NCI-H2029 (cell line): ENCODE measurements at regions not wholly inside any gene's neighbourhood (a gene's known extent, or its start where the extent isn't known, plus 50 kb on each side); places are given as distances from the start of the nearest gene placed in this dataset.
"Not testable (repeated sequence)": the region's sequence is repeated elsewhere in the genome, so short reads cannot be mapped to it uniquely, and the experiment has no call there.

Source experiments
- DNase-seq: peaks from one replicate; lab custom pipeline; 2025; lab: John Stamatoyannopoulos, UW

DNA sequence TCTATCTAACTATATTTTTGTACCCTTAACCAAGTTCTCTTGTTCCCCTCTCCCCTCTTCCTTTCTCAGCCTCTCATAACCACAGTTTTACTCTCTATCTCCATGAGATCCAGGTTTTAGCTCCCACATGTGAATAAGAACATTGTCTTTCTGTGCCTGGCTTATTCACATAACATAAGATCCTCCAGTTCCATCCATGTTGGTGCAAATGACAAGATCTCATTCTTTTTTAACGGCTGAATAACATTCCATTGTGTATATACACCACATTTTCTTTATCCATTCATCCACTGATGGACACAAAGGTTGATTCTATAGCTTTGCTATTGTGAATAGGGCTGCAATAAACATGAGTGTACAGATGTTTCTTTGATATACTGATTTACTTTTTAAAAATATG is 83.9 kb upstream of the TMEM178A start:
- no peak for DNase-seq

DNA sequence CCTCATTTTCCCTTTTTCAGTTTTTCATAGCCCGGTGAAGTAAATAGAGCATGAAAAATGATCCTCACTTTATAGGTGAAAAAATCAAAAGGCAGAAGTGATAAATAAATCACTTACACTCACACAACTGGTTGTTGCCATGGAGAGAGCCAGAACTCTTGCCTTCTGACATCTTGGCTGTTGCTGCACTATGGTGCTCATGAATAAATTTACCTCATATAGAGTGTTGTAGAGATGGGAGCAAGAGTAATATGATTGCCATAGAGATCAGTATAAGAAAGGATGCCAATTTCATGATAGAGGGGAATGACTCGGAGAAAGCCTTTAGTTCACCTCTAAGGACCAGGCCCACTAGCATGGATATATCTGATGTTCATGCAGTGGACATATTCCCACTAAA is 82.5 kb upstream of the TMEM178A start:
- DNase-seq, result no peak

DNA sequence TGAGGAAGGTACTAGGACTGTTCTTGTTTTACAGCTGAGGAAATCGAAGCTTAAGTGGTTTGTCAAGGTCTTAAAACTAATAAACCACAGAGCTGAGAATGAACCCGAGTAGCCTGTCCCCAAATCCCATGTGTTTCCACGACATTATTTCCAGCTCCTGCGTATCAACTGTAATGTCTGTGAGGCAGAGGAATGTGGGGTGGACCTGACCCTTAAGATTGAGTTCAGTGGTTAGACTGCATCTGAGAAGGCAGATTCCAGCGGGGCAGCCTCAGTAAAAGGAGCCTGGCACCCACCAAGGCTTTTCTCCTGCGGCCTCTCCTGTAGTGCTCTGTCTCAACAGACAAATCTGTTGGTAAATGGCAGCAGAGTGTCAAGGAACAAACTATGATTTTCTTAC is 81.9 kb upstream of the TMEM178A start:
- no peak for DNase-seq

DNA sequence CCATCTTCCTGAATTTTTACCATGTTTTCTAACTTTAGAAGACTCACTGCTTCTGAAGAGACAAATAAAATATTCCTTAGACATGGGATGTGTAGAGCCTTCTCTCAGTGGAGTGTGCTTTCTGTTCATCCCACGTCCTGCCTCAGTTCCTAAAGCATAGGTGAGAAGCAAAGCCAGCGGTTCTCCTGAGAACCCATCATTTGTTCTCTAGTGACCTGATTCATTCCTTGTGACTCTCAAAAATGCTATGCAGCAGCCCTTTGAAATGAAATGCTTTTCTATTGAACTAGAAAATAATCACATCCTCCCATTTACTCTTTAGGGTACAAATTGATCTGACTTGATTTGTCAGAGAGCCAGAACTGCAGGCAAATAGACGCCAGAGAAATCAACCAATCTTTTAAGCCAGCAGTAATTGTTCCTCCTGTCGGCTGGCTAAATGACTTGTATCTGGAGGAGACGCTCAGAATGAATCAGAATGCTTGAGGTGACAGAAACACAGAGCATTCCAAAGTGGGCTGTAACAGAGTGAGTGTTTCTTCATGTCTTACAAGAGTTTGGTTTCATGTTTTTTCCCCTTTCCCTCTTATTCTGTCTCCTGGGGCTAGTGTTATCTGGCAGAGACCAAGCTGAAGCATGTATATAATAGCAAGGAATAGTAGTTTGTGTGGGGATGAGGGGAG is 81.3 kb upstream of the TMEM178A start:
- no peak for DNase-seq

DNA sequence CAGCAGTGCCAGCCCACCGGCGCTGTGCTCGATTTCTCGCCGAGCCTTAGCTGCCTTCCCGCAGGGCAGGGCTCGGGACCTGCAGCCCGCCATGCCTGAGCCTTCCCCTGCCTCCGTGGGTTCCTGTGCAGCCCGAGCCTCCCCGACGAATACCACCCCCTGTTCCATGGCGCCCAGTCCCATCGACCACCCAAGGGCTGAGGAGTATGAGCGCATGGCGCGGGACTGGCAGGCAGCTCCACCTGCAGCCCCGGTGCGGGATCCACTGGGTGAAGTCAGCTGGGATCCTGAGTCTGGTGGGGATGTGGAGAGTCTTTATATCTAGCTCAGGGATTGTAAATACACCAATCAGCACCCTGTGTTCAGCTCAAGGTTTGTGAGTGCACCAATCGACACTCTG is 80.2 kb upstream of the TMEM178A start:
- DNase-seq, result not testable (repeated sequence)

DNA sequence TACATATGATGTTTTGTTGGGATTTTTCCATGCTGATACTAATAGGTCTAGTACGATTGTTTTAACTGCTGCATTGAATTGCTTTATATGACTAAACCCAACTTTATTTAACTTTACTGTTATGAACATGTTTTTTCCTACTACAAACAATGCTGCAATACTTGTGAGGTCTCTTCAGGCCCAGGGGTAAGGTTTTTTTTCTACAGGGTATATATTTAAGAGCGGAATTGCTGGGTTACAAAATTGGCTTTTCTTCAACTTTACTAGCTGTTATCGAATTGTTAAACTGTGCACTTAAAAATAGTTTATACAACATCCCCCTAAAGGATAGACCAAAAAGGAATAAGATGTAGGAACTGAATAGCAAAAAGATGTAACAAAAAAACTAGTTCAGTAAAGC is 78.5 kb upstream of the TMEM178A start:
- DNase-seq, result no peak

DNA sequence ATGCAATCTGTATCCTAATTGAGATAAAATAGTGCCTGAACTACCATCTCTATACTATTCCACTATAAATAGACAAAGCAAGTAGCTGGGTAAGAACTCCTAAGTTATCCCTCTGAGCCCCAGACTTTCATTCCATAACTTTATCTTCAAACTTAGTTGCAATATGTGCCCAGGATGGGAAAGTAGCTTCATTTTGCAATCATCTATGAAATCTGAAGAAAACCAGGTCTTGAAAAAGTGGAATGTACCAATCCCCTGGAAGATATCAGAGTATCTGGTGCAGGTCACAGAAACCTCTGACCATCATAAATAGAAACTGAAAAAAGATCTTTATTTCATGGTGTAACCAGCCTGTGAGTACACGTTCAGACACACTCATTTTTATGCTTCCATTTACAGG is 78.1 kb upstream of the TMEM178A start:
- DNase-seq, result no peak

DNA sequence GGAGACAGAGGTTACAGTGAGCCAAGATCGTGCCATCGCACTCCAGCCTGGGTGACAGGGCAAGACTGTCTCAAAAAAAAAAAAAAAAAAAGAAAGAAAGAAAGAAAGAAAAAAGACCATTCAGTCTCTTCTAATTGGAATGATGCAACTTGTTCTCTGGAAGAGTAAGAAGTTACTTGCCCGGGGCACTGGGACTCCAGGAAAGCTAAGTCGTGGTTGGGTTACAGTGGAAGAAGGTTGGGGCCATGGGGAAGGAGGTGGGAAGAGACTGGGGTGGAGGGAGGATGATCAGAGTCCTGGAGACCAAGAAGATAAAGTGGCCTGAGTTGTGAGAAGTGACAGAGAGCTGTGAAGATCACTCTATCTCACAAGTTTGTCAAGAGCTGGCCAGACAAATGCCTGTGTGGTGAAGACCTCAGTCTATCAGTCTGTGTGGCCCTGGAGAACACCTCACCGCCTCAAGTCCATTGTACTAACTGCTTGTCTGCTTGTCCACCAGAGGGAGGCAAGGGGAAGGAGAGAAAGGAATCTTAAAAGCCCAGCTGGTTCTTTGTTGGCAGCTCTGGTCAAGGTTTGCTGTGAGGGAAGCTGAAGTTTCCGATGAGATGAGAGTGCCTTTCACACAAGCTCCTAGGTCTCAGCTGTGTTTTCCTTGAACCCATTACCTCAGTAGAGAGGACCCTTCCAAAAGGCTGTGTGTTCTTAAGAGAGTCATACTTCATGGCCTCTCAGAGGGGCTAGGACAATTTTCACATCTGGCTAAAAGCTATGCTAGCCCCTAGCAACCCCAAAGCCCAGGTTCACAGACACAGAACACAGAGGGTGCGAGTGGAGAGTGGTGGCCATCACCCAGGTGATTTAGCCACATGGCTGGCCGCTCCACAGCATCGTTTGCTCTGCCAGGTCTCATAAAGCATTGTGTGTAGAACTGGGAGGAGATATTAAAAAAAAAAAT is 72.0 kb upstream of the TMEM178A start:
- peak; percentile 18 for DNase-seq

DNA sequence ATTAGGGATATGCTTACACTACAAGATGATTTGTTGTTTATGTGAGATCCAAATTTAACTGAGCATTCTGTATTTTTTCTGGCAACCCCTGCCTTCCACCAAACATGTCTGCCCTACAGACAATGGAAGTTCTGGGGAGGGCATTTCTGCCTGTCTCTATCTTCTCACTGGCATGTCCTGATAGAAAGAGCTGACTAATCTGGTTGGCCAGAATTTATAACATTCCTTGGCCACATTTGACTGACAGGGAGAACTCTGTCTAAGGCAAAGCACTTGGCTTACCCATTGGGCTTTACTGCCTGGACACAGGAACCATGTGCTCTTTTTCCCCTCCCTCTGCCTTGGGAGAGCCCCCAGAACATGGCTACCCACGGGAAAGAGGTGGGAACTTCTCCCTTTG is 70.6 kb upstream of the TMEM178A start:
- DNase-seq, result no peak

DNA sequence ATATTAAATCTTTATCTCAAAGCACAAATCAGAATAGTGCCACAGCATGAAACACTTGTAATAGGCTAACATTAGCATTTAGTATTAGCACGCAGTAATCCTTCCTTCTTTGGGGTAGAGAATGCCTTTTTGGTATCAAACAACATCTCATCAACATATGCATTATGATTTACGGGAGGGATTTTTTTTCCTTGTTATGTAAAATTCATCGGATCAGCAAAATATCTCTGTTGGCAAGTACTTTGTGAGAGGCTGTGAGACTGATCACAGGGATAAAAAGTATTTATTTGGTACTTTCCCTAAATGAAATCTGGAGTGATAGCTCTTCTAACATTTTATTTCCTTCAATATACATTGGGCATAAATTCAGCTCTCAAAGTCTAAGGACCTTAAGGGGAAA is 68.4 kb upstream of the TMEM178A start:
- DNase-seq, result no peak

DNA sequence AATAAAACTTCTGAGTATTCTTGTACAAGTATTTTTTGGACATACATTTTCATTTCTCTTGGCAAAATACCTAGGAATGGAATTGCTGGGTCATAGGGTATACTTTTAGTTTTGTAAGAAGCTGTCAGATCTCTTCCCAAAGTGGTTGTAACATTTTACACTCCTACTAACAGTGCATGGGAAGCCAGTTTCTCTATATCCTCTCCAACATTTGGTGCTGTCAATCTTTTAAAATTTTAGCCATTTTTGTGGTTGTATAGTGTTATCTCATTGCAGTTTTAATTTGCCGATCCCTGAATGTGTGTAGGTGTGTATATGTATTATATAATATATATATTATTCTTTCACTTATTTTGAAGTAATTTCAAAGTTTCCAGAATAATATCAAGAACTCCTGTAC is 63.1 kb upstream of the TMEM178A start:
- DNase-seq, result no peak

DNA sequence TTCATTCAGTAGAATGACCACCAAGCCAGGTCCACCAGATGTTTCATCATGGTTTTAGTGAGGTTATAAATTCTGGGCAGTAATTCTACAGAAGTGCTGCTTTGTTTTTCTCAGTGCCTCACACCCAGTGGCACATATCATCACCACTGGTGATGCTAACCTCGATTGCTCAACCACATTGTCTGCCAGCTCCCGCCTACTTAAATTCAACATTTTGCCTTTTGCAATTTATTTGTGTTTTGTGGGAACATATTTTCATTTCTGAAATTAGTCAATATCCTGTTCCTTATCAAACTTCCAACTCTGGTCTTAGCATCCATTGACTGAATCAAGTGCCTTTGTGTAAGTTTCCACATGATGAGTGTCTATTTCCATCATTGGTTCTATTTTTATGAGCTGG is 62.3 kb upstream of the TMEM178A start:
- no peak for DNase-seq

DNA sequence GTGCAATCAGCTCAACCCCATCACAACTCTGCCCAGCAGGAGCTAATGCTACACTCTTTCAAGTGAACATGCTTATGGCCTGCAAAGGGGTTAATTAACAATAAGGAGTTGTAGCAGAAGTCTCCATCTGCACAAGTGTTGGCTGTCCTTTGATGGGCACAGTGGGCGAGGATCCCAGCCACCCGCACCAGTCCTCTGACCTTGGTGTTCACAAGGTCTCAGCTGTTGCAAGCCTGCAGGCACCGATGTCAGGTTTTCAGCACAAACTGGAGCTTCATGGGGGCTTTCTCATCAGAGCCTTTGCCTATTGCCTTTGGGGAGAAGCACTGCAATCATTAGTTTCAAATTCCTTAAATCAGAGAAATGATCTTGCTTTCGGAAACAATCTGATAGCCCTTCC is 60.9 kb upstream of the TMEM178A start:
- DNase-seq, result no peak

DNA sequence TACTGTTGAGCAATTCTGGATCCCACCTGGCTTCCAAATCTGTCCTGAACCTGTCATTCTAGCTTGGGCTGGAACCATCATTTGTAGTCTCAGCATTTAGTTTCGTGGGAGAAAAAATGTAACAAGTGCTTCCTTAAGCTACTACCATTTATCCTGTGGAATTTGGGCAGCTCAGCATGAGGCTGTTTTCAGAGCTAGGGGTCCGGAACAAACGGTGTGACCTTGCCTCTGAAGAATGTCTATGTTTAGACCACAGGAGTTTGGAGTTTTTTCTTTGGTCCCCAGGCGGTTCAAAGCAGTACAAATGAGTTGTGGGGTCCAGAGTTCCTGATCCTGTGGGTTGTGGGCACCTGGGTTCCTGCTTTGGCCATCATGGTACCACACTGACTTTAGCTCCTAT is 59.1 kb upstream of the TMEM178A start:
- DNase-seq, result no peak

DNA sequence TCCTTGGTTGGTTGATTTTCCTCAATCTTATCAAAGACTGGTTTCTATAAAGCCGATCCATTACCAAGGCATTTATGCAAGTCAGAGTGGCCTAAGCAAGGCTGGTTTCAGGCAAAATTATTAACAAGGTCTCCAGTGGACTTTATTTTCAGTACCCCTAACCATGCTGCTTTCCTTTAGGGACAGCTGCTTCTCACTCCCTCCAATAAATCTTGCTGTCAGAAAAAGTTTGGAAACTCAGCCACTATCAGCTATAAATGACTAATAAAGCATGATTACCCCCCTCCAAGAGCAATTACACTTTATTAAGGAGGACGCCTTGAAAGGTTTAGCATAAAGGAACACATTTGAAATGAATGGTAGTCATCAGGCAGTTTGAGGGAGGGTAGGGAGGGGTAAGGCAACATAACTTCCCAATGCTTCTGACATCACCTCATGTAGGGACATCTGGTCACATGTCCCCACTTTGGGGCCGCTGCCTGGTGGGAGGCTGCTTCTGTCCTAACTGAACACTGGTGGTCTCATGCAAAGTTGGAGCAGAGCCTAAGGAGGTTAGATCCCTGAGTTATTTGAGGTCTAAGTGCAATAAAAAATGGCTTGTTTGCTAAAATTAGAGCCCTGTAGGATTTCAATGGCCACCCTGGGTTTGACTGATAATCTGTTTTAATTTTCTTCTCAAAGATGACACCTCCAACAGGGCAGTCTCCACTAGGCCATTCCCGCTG is 58.0 kb upstream of the TMEM178A start:
- no peak for DNase-seq

DNA sequence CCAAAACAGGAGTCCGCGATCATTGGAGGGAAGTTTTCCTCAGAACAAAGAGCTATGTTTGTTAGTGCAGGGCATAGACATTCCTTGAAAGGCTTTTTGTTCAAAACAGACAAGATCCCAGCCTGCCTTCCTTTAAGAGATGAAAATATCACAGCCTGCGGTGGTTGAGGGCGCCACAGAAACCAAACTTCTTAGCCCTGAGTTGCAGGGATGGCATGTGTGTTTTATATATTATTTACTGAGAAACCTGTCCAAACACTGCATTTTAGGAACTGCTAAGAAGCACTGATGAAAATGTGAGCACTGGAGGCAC is 57.5 kb upstream of the TMEM178A start:
- no peak for DNase-seq

DNA sequence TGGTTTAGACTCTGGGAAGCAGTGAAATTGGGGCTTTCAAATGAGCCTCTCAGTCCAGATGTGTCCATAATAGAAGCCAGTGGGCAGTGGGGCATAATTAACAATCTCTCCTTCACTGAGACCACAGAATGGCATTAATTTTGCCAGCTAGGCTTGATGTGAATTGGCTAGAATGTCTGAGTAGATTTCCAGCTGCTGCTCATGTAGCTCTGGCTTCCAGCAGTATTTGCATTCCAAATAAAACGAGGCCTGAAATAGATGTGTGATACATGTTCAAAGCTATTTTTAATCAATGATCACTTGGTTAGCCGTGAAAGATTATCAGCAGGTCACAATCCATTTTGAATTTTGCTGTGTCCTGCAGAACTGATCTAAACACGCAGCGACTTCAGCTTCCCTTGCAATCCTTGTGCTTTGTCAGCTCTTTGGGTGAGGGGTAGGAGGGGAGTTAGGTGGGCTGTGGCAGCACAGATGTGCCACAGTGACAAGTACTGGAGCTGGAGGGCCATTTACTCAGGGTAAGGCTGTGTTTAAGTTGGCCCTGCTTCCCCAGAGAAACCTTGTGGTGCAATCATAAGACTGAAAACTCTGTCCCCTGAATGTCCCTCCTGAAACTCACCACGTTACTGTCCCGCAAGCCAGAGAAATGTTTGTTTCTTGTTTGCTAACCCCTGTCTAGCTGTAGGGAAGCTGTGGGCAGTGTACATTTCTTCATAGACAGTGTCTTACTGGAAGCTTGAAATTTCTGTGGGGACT is 56.9 kb upstream of the TMEM178A start:
- no peak for DNase-seq

DNA sequence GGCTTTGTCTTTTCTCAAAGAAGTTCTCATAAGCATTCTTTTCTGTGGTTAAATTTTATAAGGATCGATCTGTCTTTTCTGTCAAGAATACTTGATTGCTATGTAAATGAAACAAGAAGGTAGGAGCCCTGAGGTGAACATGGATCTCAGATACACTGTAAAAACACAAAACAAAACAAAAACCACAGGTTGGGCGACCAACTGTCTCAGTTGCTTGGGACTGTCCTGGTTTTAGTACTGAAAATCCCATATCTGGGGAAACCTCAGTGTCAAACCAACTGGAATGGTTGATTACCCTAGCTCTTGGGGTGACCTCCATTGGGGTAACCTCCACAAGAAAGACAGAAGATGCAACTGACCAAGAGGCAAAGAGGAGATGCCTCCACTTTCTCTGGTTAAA is 55.8 kb upstream of the TMEM178A start:
- no peak for DNase-seq

DNA sequence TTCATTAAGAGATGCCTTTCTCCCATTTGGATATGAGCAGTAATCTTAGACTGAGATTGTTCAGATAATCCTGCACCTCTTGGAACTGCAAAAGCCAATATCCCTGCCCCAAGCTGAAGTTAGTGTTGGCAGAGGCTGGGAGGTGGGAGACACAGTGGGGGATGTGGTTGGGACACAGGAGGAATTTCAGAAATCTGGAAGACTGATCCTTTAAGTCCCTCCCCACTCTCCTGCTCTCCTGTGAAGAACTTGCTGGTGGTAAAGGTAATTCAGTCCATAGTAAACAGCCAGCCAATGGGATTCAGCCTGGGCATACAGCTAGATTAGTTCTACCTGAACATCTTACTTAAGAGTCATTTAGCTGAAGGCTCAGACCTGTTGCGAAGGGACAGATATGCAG is 50.0 kb upstream of the TMEM178A start:
- DNase-seq, result no peak
